RWPE1 (cell line): ENCODE measurements at regions not wholly inside any gene's neighbourhood (a gene's known extent, or its start where the extent isn't known, plus 50 kb on each side); places are given as distances from the start of the nearest gene placed in this dataset.

Source experiments
- CTCF ChIA-PET: fragments of 350-600 bp; sonication (Branson Sonifier 250); formaldehyde crosslinking; extraction: SDS; loops from one replicate; lab custom pipeline; 2021; lab: Yijun Ruan, JAX
- POLR2A ChIA-PET: fragments of 400-600 bp; formaldehyde crosslinking; extraction: SDS; loops from one replicate; lab custom pipeline; 2020; ENCODE audit warnings: antibody characterized with exemption; ENCODE audit not compliant: low non-redundant PET; lab: Yijun Ruan, JAX
- DNase-seq: peaks from one replicate; pipeline ENCODE4 v3.0.0; 2012; ENCODE audit warnings: low spot score
- H3K27ac ChIP-seq: fragments of 450-650 bp; 2 replicates; pipeline ENCODE4 v1.5.1; 2017
- TF ChIP-seq, protein P1 (sequence below): fragments of 450-650 bp; conservative IDR thresholded peaks from 2 replicates; pipeline ENCODE4 v1.5.1; 2017; ENCODE audit warnings: low read depth, mild to moderate bottlenecking

DNA sequence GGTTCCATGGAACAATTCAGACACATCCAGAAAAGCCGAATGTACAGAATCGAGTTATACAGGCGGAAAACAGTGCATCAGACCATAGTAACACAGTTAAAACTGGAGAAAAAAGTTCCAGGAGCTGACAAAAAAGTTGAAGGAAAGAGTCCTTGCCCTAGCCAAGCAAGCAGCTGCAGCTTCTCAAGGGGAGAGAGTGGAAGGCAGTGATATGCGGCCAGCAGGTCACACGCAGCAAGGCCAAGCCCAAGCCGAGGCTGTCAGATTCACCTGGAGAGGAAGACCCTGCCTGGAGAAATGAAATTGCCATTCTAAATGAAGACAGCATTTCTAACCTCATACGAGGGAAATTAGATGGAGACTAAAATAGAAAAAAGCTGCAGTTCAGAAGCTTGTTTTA, 55.8 kb downstream of the RGS12 start:
- POLR2A ChIA-PET = no interaction called here
- no peak overlapping the region for H3K27ac ChIP-seq
- TF ChIP-seq, protein P1, sequence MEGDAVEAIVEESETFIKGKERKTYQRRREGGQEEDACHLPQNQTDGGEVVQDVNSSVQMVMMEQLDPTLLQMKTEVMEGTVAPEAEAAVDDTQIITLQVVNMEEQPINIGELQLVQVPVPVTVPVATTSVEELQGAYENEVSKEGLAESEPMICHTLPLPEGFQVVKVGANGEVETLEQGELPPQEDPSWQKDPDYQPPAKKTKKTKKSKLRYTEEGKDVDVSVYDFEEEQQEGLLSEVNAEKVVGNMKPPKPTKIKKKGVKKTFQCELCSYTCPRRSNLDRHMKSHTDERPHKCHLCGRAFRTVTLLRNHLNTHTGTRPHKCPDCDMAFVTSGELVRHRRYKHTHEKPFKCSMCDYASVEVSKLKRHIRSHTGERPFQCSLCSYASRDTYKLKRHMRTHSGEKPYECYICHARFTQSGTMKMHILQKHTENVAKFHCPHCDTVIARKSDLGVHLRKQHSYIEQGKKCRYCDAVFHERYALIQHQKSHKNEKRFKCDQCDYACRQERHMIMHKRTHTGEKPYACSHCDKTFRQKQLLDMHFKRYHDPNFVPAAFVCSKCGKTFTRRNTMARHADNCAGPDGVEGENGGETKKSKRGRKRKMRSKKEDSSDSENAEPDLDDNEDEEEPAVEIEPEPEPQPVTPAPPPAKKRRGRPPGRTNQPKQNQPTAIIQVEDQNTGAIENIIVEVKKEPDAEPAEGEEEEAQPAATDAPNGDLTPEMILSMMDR = no peak
- CTCF ChIA-PET = no interaction called here
- no peak for DNase-seq

DNA sequence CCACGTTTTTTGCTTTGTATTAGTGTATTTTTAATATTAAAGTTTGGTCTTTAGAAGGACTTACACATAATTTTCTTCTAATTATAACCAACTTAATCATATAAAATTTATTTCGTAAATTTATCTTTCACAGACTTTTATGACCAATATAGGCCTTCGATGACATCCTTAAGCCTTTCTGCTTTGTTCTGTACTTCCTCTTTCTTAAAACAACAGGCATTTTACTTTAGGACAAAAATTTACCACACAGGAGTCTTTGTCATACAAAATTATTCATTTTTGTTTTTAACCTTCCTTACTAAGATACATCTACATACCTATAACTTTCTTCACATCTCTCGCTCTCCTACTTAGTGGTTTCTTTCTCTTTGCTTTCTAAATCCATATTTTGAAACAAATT, 56.3 kb downstream of the RGS12 start:
- no peak overlapping the region for H3K27ac ChIP-seq
- DNase-seq = no peak
- CTCF ChIA-PET = no interaction called here
- POLR2A ChIA-PET = no interaction called here
- TF ChIP-seq, protein P1 = no peak

DNA sequence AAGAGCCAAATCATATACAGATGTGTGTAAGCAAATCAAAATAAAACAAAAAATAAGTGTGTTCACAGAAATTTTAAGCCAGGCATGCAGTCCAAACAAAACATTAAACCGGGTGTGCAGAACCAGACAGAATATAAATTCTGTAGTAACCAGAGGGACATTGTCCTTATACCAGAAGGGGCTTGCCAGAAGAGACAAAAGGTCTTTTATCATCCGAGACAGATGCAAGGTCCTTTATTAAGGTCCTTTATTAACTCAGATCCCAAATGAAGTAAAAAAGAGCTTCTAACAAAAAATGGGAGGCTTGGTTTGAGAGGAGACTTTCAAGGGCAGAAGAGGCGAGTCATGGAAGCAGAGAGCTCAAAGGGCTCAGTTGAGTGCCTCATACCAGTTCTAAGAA, 59.2 kb downstream of the RGS12 start:
- ChIA-PET CTCF (no interaction called here), POLR2A (no interaction called here)
- no peak for DNase-seq
- H3K27ac ChIP-seq = no peak overlapping the region
- TF ChIP-seq, protein P1 = no peak

DNA sequence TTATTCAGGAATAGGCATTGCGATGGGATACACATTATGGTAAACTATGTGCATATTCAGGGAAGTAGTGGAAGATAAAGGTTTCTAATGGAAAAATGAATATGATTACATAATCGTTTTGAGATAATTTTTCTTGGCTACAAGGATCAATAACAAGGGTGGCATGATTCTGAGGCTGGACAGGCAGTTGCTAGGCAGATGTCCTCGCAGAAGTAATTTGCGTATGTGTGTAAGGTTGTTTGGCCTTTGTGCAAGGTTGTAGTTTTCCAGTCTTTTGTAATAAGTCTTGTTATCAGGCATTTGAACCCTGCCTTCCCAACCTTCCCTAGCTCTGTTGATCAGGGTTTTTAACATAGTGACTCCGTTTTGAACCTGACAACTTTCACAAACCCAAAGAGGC, 59.7 kb downstream of the RGS12 start:
- TF ChIP-seq, protein P1 = no peak
- CTCF ChIA-PET = no interaction called here
- no peak for DNase-seq
- H3K27ac ChIP-seq = no peak overlapping the region
- POLR2A ChIA-PET = no interaction called here

DNA sequence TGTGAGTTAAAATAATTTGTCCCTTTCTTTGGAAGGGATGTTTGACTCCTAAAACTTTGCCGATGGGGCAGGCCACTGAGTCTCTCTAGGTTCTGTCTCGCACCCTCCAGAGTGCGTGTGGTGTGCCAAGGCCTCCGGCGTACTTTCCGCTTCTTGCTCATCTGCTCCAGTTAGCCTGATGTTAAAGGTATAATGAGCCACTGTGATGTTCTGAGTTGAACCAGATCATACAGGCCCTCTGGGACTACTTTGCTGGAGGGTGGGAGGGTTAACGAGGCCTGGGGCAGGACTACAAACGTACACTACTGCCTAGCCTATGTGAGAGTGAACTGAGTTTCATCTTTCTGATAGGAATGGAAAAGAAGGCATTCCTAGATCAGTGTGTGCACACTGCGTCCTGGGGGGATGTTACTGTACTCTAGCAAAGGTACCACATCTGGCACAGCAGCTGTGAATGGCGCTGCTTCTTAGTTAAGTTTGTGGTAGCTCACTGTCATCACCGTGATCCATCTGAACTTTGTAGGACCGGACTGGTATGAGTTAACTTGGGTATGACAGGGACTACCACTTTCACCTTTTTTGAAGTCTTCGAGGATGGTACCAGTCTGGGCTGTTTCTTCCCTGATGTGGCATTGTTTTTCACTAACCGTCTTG, 60.2 kb downstream of the RGS12 start:
- POLR2A ChIA-PET = no interaction called here
- DNase-seq = no peak
- no peak overlapping the region for H3K27ac ChIP-seq
- TF ChIP-seq, protein P1 = no peak
- CTCF ChIA-PET = interaction anchor here (0.6 kb wide), 1 partner anchor 899 kb away, joined by 3 read pairs; no protein-coding TSS in a partner anchor

DNA sequence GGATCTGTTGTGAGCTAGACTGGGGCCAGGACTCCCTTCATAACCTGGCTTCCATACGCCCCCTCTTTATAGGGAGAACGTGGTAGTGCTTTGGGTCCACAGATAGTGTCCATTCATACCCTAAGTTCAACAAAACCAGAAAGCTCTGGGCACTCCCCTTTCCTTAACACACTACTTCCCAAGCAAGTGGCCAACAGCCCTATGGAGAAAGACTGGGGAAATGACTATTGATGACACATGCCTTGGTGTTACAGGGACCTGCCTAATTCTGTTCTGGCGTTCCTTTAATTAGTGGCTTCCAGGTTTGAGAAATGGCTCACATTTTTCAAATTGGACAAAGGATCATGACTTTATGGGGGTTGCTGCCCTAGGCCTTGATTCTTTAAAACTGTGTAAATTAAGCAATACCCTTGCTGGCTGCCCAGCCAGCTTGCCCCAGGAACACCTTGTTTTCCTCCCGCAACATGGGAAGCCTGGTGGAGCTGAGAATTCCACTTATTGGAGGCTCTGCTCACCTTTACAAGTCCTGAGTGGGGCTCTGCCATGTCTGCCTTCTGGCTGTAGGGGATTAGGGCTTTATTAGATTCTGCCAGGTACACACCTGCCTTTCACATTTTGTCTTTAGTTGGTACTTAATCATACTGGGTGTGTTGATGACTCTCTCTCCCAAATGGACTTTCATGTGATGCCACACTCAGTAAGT, 61.1 kb downstream of the RGS12 start:
- TF ChIP-seq, protein P1 = no peak
- ChIA-PET CTCF (interaction anchor here (0.6 kb wide), 1 partner anchor 898 kb away, joined by 3 read pairs; no protein-coding TSS in a partner anchor), POLR2A (no interaction called here)
- DNase-seq = no peak
- H3K27ac ChIP-seq = no peak overlapping the region
